ENCODE measurements at regions not wholly inside any gene's neighbourhood (a gene's known extent, or its start where the extent isn't known, plus 50 kb on each side); places are given as distances from the start of the nearest gene placed in this dataset.

DNA sequence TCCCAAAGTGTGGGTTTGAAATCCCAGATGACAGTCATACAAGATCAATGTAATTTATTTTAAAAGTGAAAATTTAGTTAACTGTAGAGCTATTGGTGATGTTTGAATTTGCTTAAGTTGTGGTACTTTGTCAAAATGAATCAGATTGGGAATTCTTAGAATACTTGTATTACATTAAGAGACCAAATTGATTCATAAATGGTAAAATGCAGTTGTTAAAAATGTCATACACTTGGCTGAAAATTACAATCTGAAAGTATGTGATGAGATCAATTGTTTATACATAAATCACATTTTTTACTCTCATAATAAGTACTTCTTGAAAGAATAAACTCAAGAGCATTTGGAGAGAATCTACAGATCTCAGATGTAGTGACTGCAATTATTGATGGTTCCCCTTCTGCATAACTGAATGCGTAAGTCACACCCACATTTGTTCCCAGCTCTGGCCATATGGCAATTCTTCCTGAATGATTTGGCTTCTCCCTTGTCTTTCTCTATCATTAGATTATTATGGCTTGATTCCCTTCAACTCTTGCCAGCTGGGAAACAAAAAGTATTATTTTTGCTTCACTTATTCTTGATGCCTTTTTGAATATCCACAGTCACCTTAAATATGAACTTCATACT lies 558.5 kb downstream of the CPS1 start:
- DNase-seq (ENCODE audit: low read depth), result no peak
- TF ChIP-seq MYC (IDR thresholded peaks at IDR 0.05; ENCODE audit: low read depth, low read length) (no peak), POLR2A (IDR thresholded peaks at IDR 0.05; ENCODE audit: extremely low read depth, insufficient read length) (no peak)
- TF ChIP-seq, protein P1, sequence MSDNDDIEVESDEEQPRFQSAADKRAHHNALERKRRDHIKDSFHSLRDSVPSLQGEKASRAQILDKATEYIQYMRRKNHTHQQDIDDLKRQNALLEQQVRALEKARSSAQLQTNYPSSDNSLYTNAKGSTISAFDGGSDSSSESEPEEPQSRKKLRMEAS (IDR thresholded peaks at IDR 0.05; ENCODE audit: low read depth, low read length), result no peak
- TF ChIP-seq, protein P2, sequence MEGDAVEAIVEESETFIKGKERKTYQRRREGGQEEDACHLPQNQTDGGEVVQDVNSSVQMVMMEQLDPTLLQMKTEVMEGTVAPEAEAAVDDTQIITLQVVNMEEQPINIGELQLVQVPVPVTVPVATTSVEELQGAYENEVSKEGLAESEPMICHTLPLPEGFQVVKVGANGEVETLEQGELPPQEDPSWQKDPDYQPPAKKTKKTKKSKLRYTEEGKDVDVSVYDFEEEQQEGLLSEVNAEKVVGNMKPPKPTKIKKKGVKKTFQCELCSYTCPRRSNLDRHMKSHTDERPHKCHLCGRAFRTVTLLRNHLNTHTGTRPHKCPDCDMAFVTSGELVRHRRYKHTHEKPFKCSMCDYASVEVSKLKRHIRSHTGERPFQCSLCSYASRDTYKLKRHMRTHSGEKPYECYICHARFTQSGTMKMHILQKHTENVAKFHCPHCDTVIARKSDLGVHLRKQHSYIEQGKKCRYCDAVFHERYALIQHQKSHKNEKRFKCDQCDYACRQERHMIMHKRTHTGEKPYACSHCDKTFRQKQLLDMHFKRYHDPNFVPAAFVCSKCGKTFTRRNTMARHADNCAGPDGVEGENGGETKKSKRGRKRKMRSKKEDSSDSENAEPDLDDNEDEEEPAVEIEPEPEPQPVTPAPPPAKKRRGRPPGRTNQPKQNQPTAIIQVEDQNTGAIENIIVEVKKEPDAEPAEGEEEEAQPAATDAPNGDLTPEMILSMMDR (IDR thresholded peaks at IDR 0.05; ENCODE audit: low read depth, low read length), result no peak
- H3K4me3 ChIP-seq (ENCODE audit: low read depth, low read length), result no peak overlapping the region

DNA sequence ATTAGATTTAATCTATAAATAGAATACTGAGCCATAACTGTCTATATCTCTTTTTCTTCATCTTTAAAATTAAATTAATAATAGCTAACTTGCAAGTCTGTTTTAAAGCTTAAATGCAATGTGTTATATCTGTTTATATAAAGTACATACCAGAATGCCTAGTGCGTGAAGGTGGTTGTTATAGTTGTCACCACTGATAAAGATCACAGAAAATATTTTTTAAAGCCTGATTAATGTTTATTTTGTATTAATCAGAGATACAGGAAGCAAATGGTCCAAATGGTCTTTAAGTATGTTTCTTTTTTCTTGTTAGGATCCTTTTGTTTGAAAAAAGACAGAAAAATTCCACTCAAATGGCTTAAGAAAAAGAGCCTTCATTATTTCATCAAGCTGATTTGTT lies 560.6 kb downstream of the CPS1 start:
- H3K4me3 ChIP-seq (ENCODE audit: low read depth, low read length), result no peak overlapping the region
- no peak for DNase-seq (ENCODE audit: low read depth)

DNA sequence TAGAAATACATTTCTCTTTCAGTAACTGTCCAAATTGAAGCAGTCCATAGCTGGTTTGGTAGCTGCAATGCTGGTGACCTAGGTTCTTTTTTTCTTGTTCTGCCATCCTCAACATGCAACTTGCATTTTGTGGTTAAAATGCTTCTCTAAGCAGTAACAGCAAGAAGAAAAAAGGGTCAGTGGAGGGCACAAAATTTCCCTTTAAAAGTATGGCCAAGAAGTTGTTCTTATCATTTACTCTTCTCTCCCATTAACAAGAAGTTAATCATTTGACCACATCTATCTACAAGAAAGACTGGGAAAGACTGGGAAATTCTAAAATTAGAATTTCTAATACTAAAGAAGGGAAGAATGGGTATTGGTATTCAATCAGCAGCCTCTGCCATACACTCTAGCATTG lies 569.9 kb downstream of the CPS1 start:
- TF ChIP-seq MYC (IDR thresholded peaks at IDR 0.05; ENCODE audit: low read depth, low read length), result no peak
- TF ChIP-seq, protein P2 (IDR thresholded peaks at IDR 0.05; ENCODE audit: low read depth, low read length), result no peak
- TF ChIP-seq, protein P1 (IDR thresholded peaks at IDR 0.05; ENCODE audit: low read depth, low read length), result no peak
- TF ChIP-seq POLR2A (IDR thresholded peaks at IDR 0.05; ENCODE audit: extremely low read depth, insufficient read length), result no peak
- no peak for DNase-seq (ENCODE audit: low read depth)
- H3K4me3 ChIP-seq (ENCODE audit: low read depth, low read length), result no peak overlapping the region

More for the DNA sequence above, 560.6 kb downstream of the CPS1 start:
- TF ChIP-seq POLR2A (IDR thresholded peaks at IDR 0.05; ENCODE audit: extremely low read depth, insufficient read length), result no peak
- TF ChIP-seq, protein P1 (IDR thresholded peaks at IDR 0.05; ENCODE audit: low read depth, low read length), result no peak
- TF ChIP-seq MYC (IDR thresholded peaks at IDR 0.05; ENCODE audit: low read depth, low read length), result no peak
- TF ChIP-seq, protein P2 (IDR thresholded peaks at IDR 0.05; ENCODE audit: low read depth, low read length), result no peak

DNA sequence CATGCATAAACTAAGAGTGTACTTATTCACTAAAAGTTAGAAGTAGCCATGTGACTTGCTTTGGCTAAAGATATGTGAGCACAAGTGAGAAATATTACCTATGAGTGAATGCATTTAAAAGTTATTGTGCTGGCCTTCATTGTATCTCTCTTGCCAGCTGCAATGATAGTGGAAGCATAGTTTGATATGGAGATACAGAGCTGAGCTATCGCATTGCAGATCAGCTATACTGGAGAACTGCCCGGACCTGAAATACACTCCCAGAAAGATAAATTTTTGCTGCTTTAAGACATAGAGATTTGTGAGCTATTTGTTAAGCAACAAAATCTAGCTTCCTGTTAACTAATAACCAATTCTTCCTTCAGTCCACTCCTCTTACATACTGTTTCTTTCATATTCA lies 571.1 kb downstream of the CPS1 start:
- no peak for TF ChIP-seq POLR2A (IDR thresholded peaks at IDR 0.05; ENCODE audit: extremely low read depth, insufficient read length)
- TF ChIP-seq, protein P2 (IDR thresholded peaks at IDR 0.05; ENCODE audit: low read depth, low read length), result no peak
- TF ChIP-seq MYC (IDR thresholded peaks at IDR 0.05; ENCODE audit: low read depth, low read length), result no peak
- TF ChIP-seq, protein P1 (IDR thresholded peaks at IDR 0.05; ENCODE audit: low read depth, low read length), result no peak
- no peak overlapping the region for H3K4me3 ChIP-seq (ENCODE audit: low read depth, low read length)
- no peak for DNase-seq (ENCODE audit: low read depth)

DNA sequence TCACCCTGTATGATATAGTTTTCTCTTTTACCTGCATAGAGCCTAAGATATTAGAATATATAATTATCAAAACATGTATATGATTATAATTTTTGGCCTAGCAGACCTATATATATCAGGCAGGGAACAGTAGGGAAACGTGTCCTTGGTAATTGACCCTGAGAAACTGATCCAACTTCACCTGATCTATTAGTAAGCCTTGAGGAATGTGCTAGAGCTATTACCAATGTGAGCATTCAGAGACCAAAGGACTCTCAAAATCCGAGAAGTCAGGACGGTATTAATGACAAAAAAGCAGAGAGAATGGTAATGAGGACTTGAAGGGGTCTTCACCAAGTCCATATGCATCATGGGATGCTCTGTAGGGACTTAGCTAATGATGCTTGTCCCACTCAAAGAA lies 571.9 kb downstream of the CPS1 start:
- no peak for DNase-seq (ENCODE audit: low read depth)
- TF ChIP-seq MYC (IDR thresholded peaks at IDR 0.05; ENCODE audit: low read depth, low read length), result no peak
- TF ChIP-seq, protein P2 (IDR thresholded peaks at IDR 0.05; ENCODE audit: low read depth, low read length), result no peak
- no peak for TF ChIP-seq POLR2A (IDR thresholded peaks at IDR 0.05; ENCODE audit: extremely low read depth, insufficient read length)
- TF ChIP-seq, protein P1 (IDR thresholded peaks at IDR 0.05; ENCODE audit: low read depth, low read length), result no peak
- H3K4me3 ChIP-seq (ENCODE audit: low read depth, low read length), result no peak overlapping the region

All from NB4 (cell line).